ENCODE measurements at regions not wholly inside any gene's neighbourhood (a gene's known extent, or its start where the extent isn't known, plus 50 kb on each side); places are given as distances from the start of the nearest gene placed in this dataset.

DNA sequence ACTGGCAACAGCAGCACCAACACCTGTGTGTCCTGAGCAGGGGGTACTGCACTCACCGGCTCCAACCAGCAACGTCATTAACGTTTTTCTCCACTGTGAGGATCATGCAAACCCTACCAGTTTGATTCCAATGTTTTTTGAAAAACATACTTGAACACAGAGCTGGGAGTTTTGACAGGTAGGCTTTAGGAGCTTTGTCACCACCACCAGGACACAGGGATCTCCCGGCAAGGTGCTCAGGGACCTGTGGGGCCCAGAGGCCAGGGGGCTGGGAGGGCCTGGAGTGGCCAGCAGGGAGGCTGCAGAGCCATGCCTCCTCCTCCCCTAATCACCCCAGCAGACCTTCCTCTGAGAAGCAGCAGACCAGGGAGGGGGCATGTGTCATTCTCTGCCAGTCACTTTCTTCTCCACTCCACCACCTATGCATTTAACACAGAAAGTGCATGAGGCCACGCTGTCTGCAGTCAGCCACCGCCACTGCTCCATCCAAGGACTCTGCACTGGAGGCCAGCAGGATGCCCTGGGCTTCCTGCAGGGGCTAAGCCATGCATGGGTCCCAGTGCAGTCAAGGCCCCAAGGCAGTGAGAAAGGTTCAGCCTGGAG, 768.2 kb downstream of the KCNJ18 start:
- Histone ChIP-seq H3K27me3 (ENCODE audit: insufficient read depth, low read depth) (peaks cover 44% of the 10 kb centered on the region), H3K27ac (no peak overlapping the region), H3K4me3 (no peak overlapping the region), H3K36me3 (ENCODE audit: low read depth) (no peaks in the 10 kb centered on the region), H2AFZ (no peak overlapping the region), H3K4me2 (no peak overlapping the region), H3K79me2 (ENCODE audit: low read depth) (no peaks in the 10 kb centered on the region), H4K20me1 (ENCODE audit: insufficient read depth) (no peaks in the 10 kb centered on the region), H3K9me3 (ENCODE audit: insufficient read depth, low read depth) (no peaks in the 10 kb centered on the region), H3F3A (ENCODE audit: insufficient read depth, low read depth) (no peaks in the 10 kb centered on the region), H3K4me1 (replicated peaks; ENCODE audit: insufficient read depth) (no peaks in the 10 kb centered on the region), H3K9me2 (ENCODE audit: insufficient read depth) (no peaks in the 10 kb centered on the region)
- intact Hi-C loops (cut with micrococcal nuclease; ENCODE audit: unreplicated experiment) = no loop called here
- ChIA-PET CTCF (no interaction called here), POLR2A (ENCODE audit: unreplicated experiment) (no interaction called here)
- BruUV-seq (replicated peaks) = no TSS peak
- TF ChIP-seq EZH2 (IDR thresholded peaks at IDR 0.05; ENCODE audit: low read depth) = no peak
- TF ChIP-seq, protein P1, sequence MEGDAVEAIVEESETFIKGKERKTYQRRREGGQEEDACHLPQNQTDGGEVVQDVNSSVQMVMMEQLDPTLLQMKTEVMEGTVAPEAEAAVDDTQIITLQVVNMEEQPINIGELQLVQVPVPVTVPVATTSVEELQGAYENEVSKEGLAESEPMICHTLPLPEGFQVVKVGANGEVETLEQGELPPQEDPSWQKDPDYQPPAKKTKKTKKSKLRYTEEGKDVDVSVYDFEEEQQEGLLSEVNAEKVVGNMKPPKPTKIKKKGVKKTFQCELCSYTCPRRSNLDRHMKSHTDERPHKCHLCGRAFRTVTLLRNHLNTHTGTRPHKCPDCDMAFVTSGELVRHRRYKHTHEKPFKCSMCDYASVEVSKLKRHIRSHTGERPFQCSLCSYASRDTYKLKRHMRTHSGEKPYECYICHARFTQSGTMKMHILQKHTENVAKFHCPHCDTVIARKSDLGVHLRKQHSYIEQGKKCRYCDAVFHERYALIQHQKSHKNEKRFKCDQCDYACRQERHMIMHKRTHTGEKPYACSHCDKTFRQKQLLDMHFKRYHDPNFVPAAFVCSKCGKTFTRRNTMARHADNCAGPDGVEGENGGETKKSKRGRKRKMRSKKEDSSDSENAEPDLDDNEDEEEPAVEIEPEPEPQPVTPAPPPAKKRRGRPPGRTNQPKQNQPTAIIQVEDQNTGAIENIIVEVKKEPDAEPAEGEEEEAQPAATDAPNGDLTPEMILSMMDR (conservative IDR thresholded peaks at IDR 0.05) = no peak
- DNase-seq = no peak

DNA sequence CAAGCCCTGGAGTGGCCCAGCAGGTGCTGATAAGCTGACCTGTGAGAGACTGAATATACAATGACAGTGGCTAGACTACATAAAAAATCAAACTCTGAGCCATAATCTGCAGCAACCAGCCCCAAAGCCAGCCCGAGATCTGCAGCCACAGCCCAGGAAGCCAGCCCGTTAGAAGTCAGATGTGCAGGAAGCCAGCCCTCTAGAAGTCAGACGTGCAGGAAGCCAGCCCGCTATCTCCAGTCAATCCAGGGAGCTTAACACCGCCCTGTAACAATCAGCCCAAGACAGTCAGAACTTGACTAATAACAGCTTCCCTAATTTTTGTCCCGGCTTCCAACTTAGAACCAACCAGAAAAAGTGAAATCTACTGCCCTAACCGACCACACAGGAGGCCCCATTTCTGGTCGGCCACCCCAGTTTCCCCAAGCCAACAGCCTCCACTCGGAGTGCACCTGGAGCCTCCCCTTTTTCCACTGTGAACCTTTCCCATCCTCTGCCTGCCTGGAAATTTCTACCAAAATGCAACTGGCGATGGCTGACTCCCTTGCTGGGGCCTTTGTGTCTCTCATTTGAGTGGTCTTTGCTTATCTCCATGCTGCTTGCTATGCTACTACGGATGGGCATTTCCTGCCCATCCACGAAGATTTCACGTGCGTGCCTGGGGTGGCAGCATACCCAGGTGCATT, 769.3 kb downstream of the KCNJ18 start:
- H3K4me3 ChIP-seq = no peak overlapping the region
- POLR2A ChIA-PET (ENCODE audit: unreplicated experiment) = no interaction called here
- H3K79me2 ChIP-seq (ENCODE audit: low read depth) = no peaks in the 10 kb centered on the region
- H3K9me3 ChIP-seq (ENCODE audit: insufficient read depth, low read depth) = no peaks in the 10 kb centered on the region
- DNase-seq = no peak
- H3K4me2 ChIP-seq = no peak overlapping the region
- H2AFZ ChIP-seq = no peak overlapping the region
- H3K27ac ChIP-seq = no peak overlapping the region
- H4K20me1 ChIP-seq (ENCODE audit: insufficient read depth) = no peaks in the 10 kb centered on the region
- H3K27me3 ChIP-seq (ENCODE audit: insufficient read depth, low read depth) = peaks cover 45% of the 10 kb centered on the region
- H3K4me1 ChIP-seq (replicated peaks; ENCODE audit: insufficient read depth) = no peaks in the 10 kb centered on the region
- H3K9me2 ChIP-seq (ENCODE audit: insufficient read depth) = no peaks in the 10 kb centered on the region
- no TSS peak for BruUV-seq (replicated peaks)
- H3K36me3 ChIP-seq (ENCODE audit: low read depth) = no peaks in the 10 kb centered on the region
- H3F3A ChIP-seq (ENCODE audit: insufficient read depth, low read depth) = no peaks in the 10 kb centered on the region
- intact Hi-C loops (cut with micrococcal nuclease; ENCODE audit: unreplicated experiment) = no loop called here
- CTCF ChIA-PET = no interaction called here
- TF ChIP-seq, protein P1 (conservative IDR thresholded peaks at IDR 0.05) = no peak
- no peak for TF ChIP-seq EZH2 (IDR thresholded peaks at IDR 0.05; ENCODE audit: low read depth)

DNA sequence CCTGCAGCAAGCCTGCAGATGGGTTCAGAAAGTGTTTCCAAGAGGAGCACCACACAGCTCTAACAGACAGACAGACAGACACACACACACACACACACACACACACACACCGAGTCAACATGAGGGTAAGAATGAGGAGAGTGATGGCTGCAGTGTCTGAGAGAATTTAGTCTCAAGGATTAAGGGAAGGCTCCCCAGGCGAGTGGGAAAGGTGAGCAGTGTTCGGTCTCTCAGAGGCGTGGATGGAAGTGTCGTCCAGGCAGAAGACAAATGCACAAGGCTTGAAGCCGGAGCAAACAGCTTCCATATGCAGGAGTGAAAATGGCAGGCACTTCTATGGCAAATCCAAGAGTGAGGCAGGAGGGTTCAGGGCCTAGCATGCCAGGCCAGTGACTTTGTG, 770.1 kb downstream of the KCNJ18 start:
- H3K4me1 ChIP-seq (replicated peaks; ENCODE audit: insufficient read depth) = no peaks in the 10 kb centered on the region
- no peak overlapping the region for H3K4me3 ChIP-seq
- H3K4me2 ChIP-seq = no peak overlapping the region
- BruUV-seq (replicated peaks) = no TSS peak
- H4K20me1 ChIP-seq (ENCODE audit: insufficient read depth) = no peaks in the 10 kb centered on the region
- no peaks in the 10 kb centered on the region for H3K36me3 ChIP-seq (ENCODE audit: low read depth)
- no peak for DNase-seq
- H3F3A ChIP-seq (ENCODE audit: insufficient read depth, low read depth) = no peaks in the 10 kb centered on the region
- intact Hi-C loops (cut with micrococcal nuclease; ENCODE audit: unreplicated experiment) = no loop called here
- no peak overlapping the region for H3K27ac ChIP-seq
- peaks cover 45% of the 10 kb centered on the region for H3K27me3 ChIP-seq (ENCODE audit: insufficient read depth, low read depth)
- H3K79me2 ChIP-seq (ENCODE audit: low read depth) = no peaks in the 10 kb centered on the region
- POLR2A ChIA-PET (ENCODE audit: unreplicated experiment) = no interaction called here
- H3K9me3 ChIP-seq (ENCODE audit: insufficient read depth, low read depth) = no peaks in the 10 kb centered on the region
- CTCF ChIA-PET = no interaction called here
- TF ChIP-seq, protein P1 (conservative IDR thresholded peaks at IDR 0.05) = no peak
- TF ChIP-seq EZH2 (IDR thresholded peaks at IDR 0.05; ENCODE audit: low read depth) = no peak
- no peak overlapping the region for H2AFZ ChIP-seq
- no peaks in the 10 kb centered on the region for H3K9me2 ChIP-seq (ENCODE audit: insufficient read depth)
